ENCODE measurements at regions not wholly inside any gene's neighbourhood (a gene's known extent, or its start where the extent isn't known, plus 50 kb on each side); places are given as distances from the start of the nearest gene placed in this dataset.

GRCh38 chr6:12353731-12354130 is 63.6 kb downstream of the EDN1 start:
- no peak overlapping the region for H2AFZ ChIP-seq (ENCODE audit: low read length)
- TF ChIP-seq CTCF (IDR thresholded peaks at IDR 0.05; ENCODE audit: low read length): no peak
- no peak for TF ChIP-seq EZH2 (IDR thresholded peaks at IDR 0.05; ENCODE audit: borderline replicate concordance, low read length)
- peaks cover 10% of the 10 kb centered on the region for H3K4me1 ChIP-seq (ENCODE audit: insufficient read depth, low read length, severe bottlenecking)
- H3K9ac ChIP-seq (ENCODE audit: low read length): no peak overlapping the region
- H4K20me1 ChIP-seq (ENCODE audit: insufficient read depth, low read length): no peaks in the 10 kb centered on the region
- H3K4me2 ChIP-seq (ENCODE audit: low read length): no peak overlapping the region
- H3K4me3 ChIP-seq (ENCODE audit: low read depth, low read length, poor library complexity, severe bottlenecking): no peak overlapping the region
- no peaks in the 10 kb centered on the region; the same call in 1 of the 2 replicates for H3K36me3 ChIP-seq (ENCODE audit: insufficient read depth, low read length)
- no peaks in the 10 kb centered on the region for H3K79me2 ChIP-seq (ENCODE audit: insufficient read depth, low read length)
- no peaks in the 10 kb centered on the region for H3F3A ChIP-seq (ENCODE audit: insufficient read depth, low read length)
- no peaks in the 10 kb centered on the region for H3K9me2 ChIP-seq (ENCODE audit: low read depth, low read length)
- no peak overlapping the region for H3K27ac ChIP-seq (ENCODE audit: low read depth, low read length, poor library complexity, severe bottlenecking)
- H3K27me3 ChIP-seq (ENCODE audit: insufficient read depth, low read length): no peaks in the 10 kb centered on the region
- H3K9me3 ChIP-seq (ENCODE audit: low read length): 0 out of 2 replicates have a peak, but pooled peaks cover 4% of the 10 kb centered on the region

GRCh38 chr6:12354499-12354898 is 64.3 kb downstream of the EDN1 start:
- no peaks in the 10 kb centered on the region for H4K20me1 ChIP-seq (ENCODE audit: insufficient read depth, low read length)
- H3K36me3 ChIP-seq (ENCODE audit: insufficient read depth, low read length): no peaks in the 10 kb centered on the region; the same call in 1 of the 2 replicates
- no peak overlapping the region for H3K27ac ChIP-seq (ENCODE audit: low read depth, low read length, poor library complexity, severe bottlenecking)
- no peak overlapping the region for H3K4me3 ChIP-seq (ENCODE audit: low read depth, low read length, poor library complexity, severe bottlenecking)
- H3K4me2 ChIP-seq (ENCODE audit: low read length): no peak overlapping the region
- H3K27me3 ChIP-seq (ENCODE audit: insufficient read depth, low read length): no peaks in the 10 kb centered on the region
- no peaks in the 10 kb centered on the region for H3F3A ChIP-seq (ENCODE audit: insufficient read depth, low read length)
- no peak for TF ChIP-seq EZH2 (IDR thresholded peaks at IDR 0.05; ENCODE audit: borderline replicate concordance, low read length)
- no peak for TF ChIP-seq CTCF (IDR thresholded peaks at IDR 0.05; ENCODE audit: low read length)
- H3K9me3 ChIP-seq (ENCODE audit: low read length): 0 out of 2 replicates have a peak, but pooled peaks cover 4% of the 10 kb centered on the region
- no peak overlapping the region for H3K9ac ChIP-seq (ENCODE audit: low read length)
- H3K79me2 ChIP-seq (ENCODE audit: insufficient read depth, low read length): no peaks in the 10 kb centered on the region
- H3K9me2 ChIP-seq (ENCODE audit: low read depth, low read length): no peaks in the 10 kb centered on the region
- H3K4me1 ChIP-seq (ENCODE audit: insufficient read depth, low read length, severe bottlenecking): peaks cover 10% of the 10 kb centered on the region
- no peak overlapping the region for H2AFZ ChIP-seq (ENCODE audit: low read length)

GRCh38 chr6:12355354-12355753 is 65.2 kb downstream of the EDN1 start:
- Histone ChIP-seq H3K27me3 (ENCODE audit: insufficient read depth, low read length) (no peaks in the 10 kb centered on the region), H3K9me2 (ENCODE audit: low read depth, low read length) (no peaks in the 10 kb centered on the region), H3K9me3 (ENCODE audit: low read length) (0 out of 2 replicates have a peak, but pooled peaks cover 4% of the 10 kb centered on the region), H3K9ac (ENCODE audit: low read length) (no peak overlapping the region), H2AFZ (ENCODE audit: low read length) (no peak overlapping the region), H4K20me1 (ENCODE audit: insufficient read depth, low read length) (no peaks in the 10 kb centered on the region), H3K27ac (ENCODE audit: low read depth, low read length, poor library complexity, severe bottlenecking) (no peak overlapping the region), H3K4me3 (ENCODE audit: low read depth, low read length, poor library complexity, severe bottlenecking) (no peak overlapping the region), H3K79me2 (ENCODE audit: insufficient read depth, low read length) (no peaks in the 10 kb centered on the region), H3F3A (ENCODE audit: insufficient read depth, low read length) (no peaks in the 10 kb centered on the region), H3K4me1 (ENCODE audit: insufficient read depth, low read length, severe bottlenecking) (peaks cover 10% of the 10 kb centered on the region), H3K36me3 (ENCODE audit: insufficient read depth, low read length) (no peaks in the 10 kb centered on the region; the same call in 1 of the 2 replicates), H3K4me2 (ENCODE audit: low read length) (no peak overlapping the region)
- TF ChIP-seq CTCF (IDR thresholded peaks at IDR 0.05; ENCODE audit: low read length) (no peak), EZH2 (IDR thresholded peaks at IDR 0.05; ENCODE audit: borderline replicate concordance, low read length) (no peak)
